ENCODE measurements at regions not wholly inside any gene's neighbourhood (a gene's known extent, or its start where the extent isn't known, plus 50 kb on each side); places are given as distances from the start of the nearest gene placed in this dataset.

- ChIA-PET POLR2A (no interaction called here), CTCF (no interaction called here)
- TF ChIP-seq POLR2A (IDR thresholded peaks at IDR 0.05; ENCODE audit: low read length): no peak
- TF ChIP-seq ZC3H11A (IDR thresholded peaks at IDR 0.05): no peak
- TF ChIP-seq HEYL (CRISPR knock-in tag; IDR thresholded peaks at IDR 0.05): no peak
- TF ChIP-seq JUN (IDR thresholded peaks at IDR 0.05): no peak
- TF ChIP-seq HES2 (IDR thresholded peaks at IDR 0.05): no peak
- no peak for TF ChIP-seq PHF8 (IDR thresholded peaks at IDR 0.05; ENCODE audit: borderline replicate concordance, low read depth)
- TF ChIP-seq RCOR1 (IDR thresholded peaks at IDR 0.05; ENCODE audit: low read depth, low read length): no peak
- TF ChIP-seq POLR2AphosphoS2 (conservative IDR thresholded peaks at IDR 0.05; ENCODE audit: low read length): no peak
- TF ChIP-seq CEBPB (IDR thresholded peaks at IDR 0.05): no peak
- TF ChIP-seq EHMT2 (IDR thresholded peaks at IDR 0.05; ENCODE audit: low read depth): no peak
- TF ChIP-seq SREBF2 (IDR thresholded peaks at IDR 0.05): no peak
- TF ChIP-seq TFCP2L1 (CRISPR knock-in tag; IDR thresholded peaks at IDR 0.05): no peak
- FAIRE-seq: no peak
- no peak for ATAC-seq
- no peak for DNase-seq (ENCODE audit: low read depth in 1 of 2, low spot score in 1 of 2)
- H3K4me3 ChIP-seq: no peak overlapping the region
- H3K4me2 ChIP-seq: no peak overlapping the region
- WGBS (ENCODE audit: missing lambda C conversion rate): 7% methylated on average over 1 of the region's 1 CpG
- H3K9me3 ChIP-seq: no peaks in the 10 kb centered on the region
- H3K4me1 ChIP-seq: no peaks in the 10 kb centered on the region
- no peak overlapping the region for H3K27ac ChIP-seq
Measured at GRCh38 chr13:79060216-79060615, 345.8 kb downstream of the RBM26 start.

- ChIA-PET CTCF (interaction anchor here (1.5 kb wide), 1 partner anchor 919 kb away, joined by 3 read pairs; no protein-coding TSS in a partner anchor), POLR2A (no interaction called here)
- no peak for DNase-seq (ENCODE audit: low read depth in 1 of 2, low spot score in 1 of 2)
- ATAC-seq: no peak
- TF ChIP-seq BHLHE40 (IDR thresholded peaks at IDR 0.05; ENCODE audit: low read depth, low read length) (no peak), CHD4 (IDR thresholded peaks at IDR 0.05; ENCODE audit: borderline replicate concordance) (no peak), CBX2 (IDR thresholded peaks at IDR 0.05; ENCODE audit: borderline replicate concordance, low read depth) (no peak), BCL3 (IDR thresholded peaks at IDR 0.05) (no peak), CTCF (IDR thresholded peaks at IDR 0.05) (peak; percentile 10; the same call in 1 of the 3 replicates), TFCP2L1 (CRISPR knock-in tag; IDR thresholded peaks at IDR 0.05) (no peak), CBX8 (IDR thresholded peaks at IDR 0.05) (no peak), ESRRA (IDR thresholded peaks at IDR 0.05; ENCODE audit: borderline replicate concordance, low read length) (no peak), HOXB5 (CRISPR knock-in tag; IDR thresholded peaks at IDR 0.05) (no peak), MAFK (IDR thresholded peaks at IDR 0.05; ENCODE audit: partially characterized antibody) (no peak), RAD21 (conservative IDR thresholded peaks at IDR 0.05 in 1 of 2, IDR thresholded peaks at IDR 0.05 in 1 of 2) (0 out of 5 replicates have a peak, but pooled peaks of 1 of the 2 experiments have one; percentile 19), NR3C1 (IDR thresholded peaks at IDR 0.05) (no peak), RCOR1 (IDR thresholded peaks at IDR 0.05; ENCODE audit: low read depth, low read length) (no peak), REST (IDR thresholded peaks at IDR 0.05) (no peak)
- FAIRE-seq: no peak
- 33% methylated on average over 6 of the region's 6 CpGs for WGBS (ENCODE audit: missing lambda C conversion rate)
- H3K9me3 ChIP-seq: no peaks in the 10 kb centered on the region
- no peak overlapping the region for H3K27ac ChIP-seq
- no peak overlapping the region for H3K4me3 ChIP-seq
- no peak overlapping the region for H3K4me2 ChIP-seq
- no peaks in the 10 kb centered on the region for H3K4me1 ChIP-seq
Measured at GRCh38 chr13:79056706-79057105, 349.3 kb downstream of the RBM26 start.

Data from A549 (cell line).